ENCODE measurements at regions not wholly inside any gene's neighbourhood (a gene's known extent, or its start where the extent isn't known, plus 50 kb on each side); places are given as distances from the start of the nearest gene placed in this dataset.

DNA sequence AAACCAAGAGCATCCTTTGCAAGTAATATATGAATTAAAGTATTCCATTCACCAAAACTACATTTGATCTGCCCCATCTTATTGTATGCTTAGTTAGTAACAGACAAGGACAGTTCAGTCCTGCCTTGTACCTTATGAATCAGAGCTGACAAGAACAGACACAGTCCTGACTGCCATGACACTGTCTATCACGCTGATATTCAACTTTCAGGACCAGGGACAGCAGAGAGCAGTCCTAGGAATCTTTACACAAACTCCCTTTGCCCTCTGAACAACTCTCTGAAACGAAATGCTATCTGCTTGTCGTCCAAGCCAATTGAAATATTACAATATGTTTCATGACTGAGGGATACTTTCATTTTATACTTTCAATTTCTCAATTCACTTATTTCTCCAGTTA is 268.6 kb upstream of the VCX start:
- TF ChIP-seq POLR2A (IDR thresholded peaks at IDR 0.05) (no peak), CTCF (IDR thresholded peaks at IDR 0.05) (no peak)
